C4-2B (cell line): ENCODE measurements at regions not wholly inside any gene's neighbourhood (a gene's known extent, or its start where the extent isn't known, plus 50 kb on each side); places are given as distances from the start of the nearest gene placed in this dataset.
"Not testable (repeated sequence)": the region's sequence is repeated elsewhere in the genome, so short reads cannot be mapped to it uniquely, and the experiment has no call there.

Experiments
- H3K27ac ChIP-seq: fragments of 450-650 bp; 2 replicates; pipeline ENCODE4 v1.5.1; 2017
- CTCF ChIP-seq: fragments of 450-650 bp; conservative IDR thresholded peaks from 2 replicates; pipeline ENCODE4 v1.5.1; 2017; ENCODE audit warnings: mild to moderate bottlenecking
- ZFX ChIP-seq: fragments of 450-650 bp; IDR thresholded peaks from 2 replicates; pipeline ENCODE4 v1.6.1; 2017

DNA sequence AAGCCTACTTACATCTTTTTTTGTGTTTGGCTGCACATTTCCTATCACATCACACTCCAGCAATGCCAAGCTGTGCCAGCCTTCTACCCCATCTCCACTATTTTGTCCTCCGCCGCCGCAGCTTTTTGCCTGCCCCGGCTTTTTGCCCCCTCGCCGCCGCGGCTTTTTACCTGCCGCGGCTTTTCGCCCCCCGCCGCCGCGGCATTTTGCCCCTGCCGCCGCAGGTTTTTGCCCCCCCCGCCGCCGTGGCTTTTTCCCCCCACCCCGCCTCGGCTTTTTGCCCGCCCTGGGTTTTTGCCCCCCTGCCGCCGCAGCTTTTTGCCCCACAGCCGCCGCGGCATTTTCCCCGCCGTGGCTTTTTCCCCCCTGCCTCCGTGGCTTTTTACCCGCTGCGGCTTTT lies 506.0 kb downstream of the ZNF37A start:
- TF ChIP-seq ZFX (no peak), CTCF (no peak)
- no peak overlapping the region for H3K27ac ChIP-seq

DNA sequence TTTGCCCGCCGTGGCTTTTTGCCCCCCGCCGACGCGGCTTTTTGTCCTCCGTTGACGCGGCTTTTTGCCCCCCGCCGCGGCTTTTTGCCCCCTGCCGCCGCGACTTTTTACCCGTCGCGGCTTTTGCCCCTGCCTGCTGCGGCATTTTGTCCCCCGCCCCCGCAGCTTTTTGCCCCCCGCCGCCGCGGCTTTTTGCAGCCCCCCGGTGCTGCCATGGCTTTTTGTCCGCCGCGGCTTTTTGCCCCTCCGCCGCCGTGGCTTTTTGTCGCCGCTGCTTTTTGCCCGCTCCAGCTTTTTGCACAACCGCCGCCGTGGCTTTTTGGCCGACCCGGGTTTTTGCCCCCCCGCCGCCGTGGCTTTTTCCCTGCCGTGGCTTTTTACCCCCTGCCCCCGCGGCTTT lies 506.6 kb downstream of the ZNF37A start:
- H3K27ac ChIP-seq, result no peak overlapping the region
- TF ChIP-seq CTCF (no peak), ZFX (no peak)

- not testable (repeated sequence) for H3K27ac ChIP-seq
Measured at GRCh38 chr10:38603681-38604080, 509.5 kb downstream of the ZNF37A start.

DNA sequence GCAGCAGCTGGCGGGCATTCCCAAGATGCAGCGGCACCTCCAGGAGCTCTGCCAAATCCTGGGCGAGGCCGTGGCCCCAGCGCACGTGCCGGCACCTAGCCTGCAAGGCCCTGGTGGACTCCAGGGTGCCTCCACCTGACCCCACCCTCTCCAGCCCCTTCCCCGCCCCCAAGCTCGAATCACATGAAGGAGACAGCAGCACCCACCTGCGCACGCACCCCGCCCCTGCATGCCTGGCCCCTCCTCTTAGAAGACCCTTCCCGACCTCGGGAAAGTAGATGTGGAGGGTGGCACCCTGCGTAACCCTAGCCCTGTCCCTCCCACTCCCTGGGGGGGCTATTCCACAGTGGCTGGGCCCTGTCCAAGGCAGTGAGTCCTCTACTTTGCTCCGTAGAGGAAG lies 510.3 kb downstream of the ZNF37A start:
- H3K27ac ChIP-seq, result not testable (repeated sequence)

- no peak for TF ChIP-seq ZFX
- peak; percentile 14; the same call in 1 of the 2 replicates for TF ChIP-seq CTCF
- no peak overlapping the region for H3K27ac ChIP-seq
Measured at GRCh38 chr10:38605153-38605661, 511.1 kb downstream of the ZNF37A start.

- not testable (repeated sequence) for H3K27ac ChIP-seq
Measured at GRCh38 chr10:38615596-38615995, 521.5 kb downstream of the ZNF37A start.

GRCh38 chr10:38619831-38620230 lies 525.7 kb downstream of the ZNF37A start:
- H3K27ac ChIP-seq, result not testable (repeated sequence)

- not testable (repeated sequence) for H3K27ac ChIP-seq
Measured at GRCh38 chr10:38635650-38636049, 541.5 kb downstream of the ZNF37A start.
